ENCODE measurements at regions not wholly inside any gene's neighbourhood (a gene's known extent, or its start where the extent isn't known, plus 50 kb on each side); places are given as distances from the start of the nearest gene placed in this dataset.

- WGBS, 5 donors: 68 to 79% (median 76%) methylated on average over 9 of the region's 9 CpGs
- TF ChIP-seq POLR2A (IDR thresholded peaks at IDR 0.05) (no peak), CTCF (IDR thresholded peaks at IDR 0.05 in 8 of 11, conservative IDR thresholded peaks at IDR 0.05 in 3 of 11) (no peak), POLR2AphosphoS5 (IDR thresholded peaks at IDR 0.05) (no peak)
- DNase-seq: no peak
These were observed 87.3 kb downstream of the CHRD start for GRCh38 chr3:184467171-184467570.

GRCh38 chr3:184470551-184470950 is 90.7 kb downstream of the CHRD start:
- no peak for TF ChIP-seq POLR2A (IDR thresholded peaks at IDR 0.05)
- TF ChIP-seq POLR2AphosphoS5 (IDR thresholded peaks at IDR 0.05): no peak
- TF ChIP-seq CTCF (IDR thresholded peaks at IDR 0.05 in 8 of 11, conservative IDR thresholded peaks at IDR 0.05 in 3 of 11): no peak
- Histone ChIP-seq H3K4me1 (peaks cover 11 to 58% (median 28%) of the 10 kb centered on the region in 6 donors), H3K36me3 (no peaks in the 10 kb centered on the region), H3K27me3 (replicated peaks in 1 of 7) (peaks cover 0 to 37% (median 0%) of the 10 kb centered on the region in 7 donors), H3K4me3 (no peak overlapping the region), H3K9me3 (no peaks in the 10 kb centered on the region), H3K27ac (peak overlapping the region in 2 of 8 donors; percentile 20 to 69)
- intact Hi-C loops (cut with DNase I; ENCODE audit: low total_unique reads): no loop called here
- DNase-seq: peak; percentile 17
- 22 to 28% (median 26%) methylated on average over 6 of the region's 6 CpGs for WGBS, 5 donors

More at GRCh38 chr3:184467171-184467570, 87.3 kb downstream of the CHRD start:
- Histone ChIP-seq H3K4me1 (peaks cover 8 to 42% (median 19%) of the 10 kb centered on the region in 6 donors), H3K27me3 (replicated peaks in 1 of 7) (peaks cover 0 to 37% (median 0%) of the 10 kb centered on the region in 7 donors), H3K27ac (peak overlapping the region in 5 of 8 donors; percentile 53 to 69 (median 59)), H3K9me3 (no peaks in the 10 kb centered on the region), H3K36me3 (no peaks in the 10 kb centered on the region), H3K4me3 (no peak overlapping the region)
- intact Hi-C loops (cut with DNase I; ENCODE audit: low total_unique reads): no loop called here

GRCh38 chr3:184471439-184471838 is 90.1 kb upstream of the EPHB3 start:
- WGBS, 5 donors: 67 to 87% (median 81%) methylated on average over 3 of the region's 3 CpGs
- intact Hi-C loops (cut with DNase I; ENCODE audit: low total_unique reads): no loop called here

More at GRCh38 chr3:184471439-184471838, 90.1 kb upstream of the EPHB3 start:
- H3K36me3 ChIP-seq: no peaks in the 10 kb centered on the region
- peak; percentile 4 for DNase-seq
- peak overlapping the region in 1 of 8 donors; percentile 69 for H3K27ac ChIP-seq
- peaks cover 7 to 51% (median 24%) of the 10 kb centered on the region in 6 donors for H3K4me1 ChIP-seq
- no peak overlapping the region for H3K4me3 ChIP-seq
- TF ChIP-seq CTCF (IDR thresholded peaks at IDR 0.05 in 8 of 11, conservative IDR thresholded peaks at IDR 0.05 in 3 of 11) (no peak), POLR2AphosphoS5 (IDR thresholded peaks at IDR 0.05) (no peak), POLR2A (IDR thresholded peaks at IDR 0.05) (no peak)
- peaks cover 0 to 31% (median 0%) of the 10 kb centered on the region in 7 donors for H3K27me3 ChIP-seq (replicated peaks in 1 of 7)
- H3K9me3 ChIP-seq: no peaks in the 10 kb centered on the region

All from spleen (tissue), 11 donors.